Body of pancreas (tissue), 4 donors: ENCODE measurements at regions not wholly inside any gene's neighbourhood (a gene's known extent, or its start where the extent isn't known, plus 50 kb on each side); places are given as distances from the start of the nearest gene placed in this dataset.
A peak's percentile ranks its signal among the peaks of the same experiment; 100 is the strongest.

Source experiments
- ATAC-seq: fragments of 150-250 bp; one replicate; pipeline ENCODE4 v1.9.1; 2016
- DNase-seq, 4 donors: peaks; one replicate each; pipeline ENCODE4 v3.0.0-alpha.2; 2019
- H3K27ac ChIP-seq, 4 donors: fragments of 200-600 bp; sonication (generic); 1 replicate in 3 of 4; 2 replicates in 1 of 4; pipeline versions ENCODE4 v1.5.1 to v1.6.1; 2016 to 2019; ENCODE audit warnings: mild to moderate bottlenecking in 1 of 4, mixed read lengths in 1 of 4, moderate library complexity in 1 of 4
- H3K27me3 ChIP-seq, 2 donors: fragments of 200-600 bp; sonication (generic); one replicate each; pipeline ENCODE4 v1.6.0; 2016; ENCODE audit warnings: mild to moderate bottlenecking in 1 of 2
- H3K36me3 ChIP-seq, 2 donors: fragments of 200-600 bp; sonication (generic); replicated peaks in 1 of 2; 2 replicates each; pipeline ENCODE4 v1.5.1; 2016; ENCODE audit warnings: low read depth in 2 of 2; ENCODE audit not compliant: insufficient read depth in 1 of 2
- H3K4me1 ChIP-seq: fragments of 200-600 bp; sonication (generic); one replicate; pipeline ENCODE4 v1.6.0; 2016
- H3K4me3 ChIP-seq, 2 donors: fragments of 200-600 bp; sonication (generic); 1 replicate in 1 of 2; 2 replicates in 1 of 2; pipeline ENCODE4 v1.5.1; 2016 to 2019
- H3K9me3 ChIP-seq, 3 donors: fragments of 200-600 bp; sonication (generic); 1 replicate in 2 of 3; 2 replicates in 1 of 3; pipeline ENCODE4 v1.5.1; 2016
- POLR2A ChIP-seq, 3 donors: fragments of 450-650 bp; IDR thresholded peaks; one replicate each; pipeline ENCODE4 v1.6.1; 2016; ENCODE audit warnings: antibody characterized with exemption in 3 of 3, mild to moderate bottlenecking in 2 of 3
- WGBS, 2 donors: methylation state at CpG; one replicate each; pipeline ENCODE4 v1.1.5; 2017; 5-methylcytosine and 5-hydroxymethylcytosine counted together
- intact Hi-C: fragments of 100-400 bp; cut with DNase I; formaldehyde crosslinking; loops from one replicate; pipeline ENCODE4 v1.15.1; 2023
- TF ChIP-seq, protein P1 (sequence below), 7 experiments: fragments of 450-650 bp in 4 of 7; fragments of 200-600 bp in 3 of 7; sonication (generic) in 3 of 7; IDR thresholded peaks; one replicate each; pipeline ENCODE4 v1.5.1; 2016 to 2019; ENCODE audit warnings: antibody characterized with exemption in 7 of 7

DNA sequence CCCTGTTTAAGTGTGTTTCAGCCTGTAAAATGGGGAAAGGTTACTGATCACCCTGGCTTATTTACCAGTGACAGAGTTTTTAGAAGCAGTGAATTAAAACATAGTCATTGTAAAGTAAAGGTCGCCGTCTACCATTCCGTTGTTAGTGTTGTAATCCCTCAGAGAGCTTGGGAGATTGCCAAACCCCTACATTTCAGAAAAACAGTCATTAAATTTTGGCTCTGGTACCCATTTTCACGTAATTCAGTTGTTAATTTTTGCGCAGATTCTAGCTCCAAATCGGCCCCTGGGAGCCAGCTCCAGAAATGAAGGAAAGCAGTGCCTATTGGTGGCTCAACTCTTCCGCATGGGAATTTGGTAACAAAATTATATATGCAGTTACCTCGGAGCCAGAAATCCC lies 127.7 kb upstream of the AJAP1 start:
- no peaks in the 10 kb centered on the region for H3K36me3 ChIP-seq

DNA sequence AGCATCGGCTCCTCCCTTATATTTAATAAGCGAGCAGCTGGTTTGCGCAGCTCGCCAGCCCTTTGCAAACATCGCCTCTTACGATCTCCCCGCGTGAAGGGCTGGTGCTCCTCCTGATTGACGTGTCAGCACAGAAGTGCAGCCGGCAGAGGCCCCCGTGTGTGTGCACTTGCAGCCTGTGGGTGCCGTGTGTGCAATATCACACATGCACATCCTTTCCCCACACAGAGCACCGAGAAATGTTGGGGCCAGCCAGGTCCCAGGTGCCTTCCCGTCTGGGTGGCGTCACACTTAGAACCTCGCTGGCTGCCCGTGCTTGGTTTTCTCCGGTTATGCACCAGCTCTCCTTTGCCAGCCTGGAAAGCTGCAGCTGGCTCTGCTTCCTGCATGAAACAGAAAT lies 126.6 kb upstream of the AJAP1 start:
- DNase-seq (peak in 1 of 4 donors; percentile 16), ATAC-seq (no peak)
- H3K27me3 ChIP-seq, result no peaks in the 10 kb centered on the region
- intact Hi-C loops, result no loop called here
- 24 to 37% methylated on average over 12 to 18 of the region's 18 CpGs for WGBS, 2 donors
- TF ChIP-seq, protein P1, sequence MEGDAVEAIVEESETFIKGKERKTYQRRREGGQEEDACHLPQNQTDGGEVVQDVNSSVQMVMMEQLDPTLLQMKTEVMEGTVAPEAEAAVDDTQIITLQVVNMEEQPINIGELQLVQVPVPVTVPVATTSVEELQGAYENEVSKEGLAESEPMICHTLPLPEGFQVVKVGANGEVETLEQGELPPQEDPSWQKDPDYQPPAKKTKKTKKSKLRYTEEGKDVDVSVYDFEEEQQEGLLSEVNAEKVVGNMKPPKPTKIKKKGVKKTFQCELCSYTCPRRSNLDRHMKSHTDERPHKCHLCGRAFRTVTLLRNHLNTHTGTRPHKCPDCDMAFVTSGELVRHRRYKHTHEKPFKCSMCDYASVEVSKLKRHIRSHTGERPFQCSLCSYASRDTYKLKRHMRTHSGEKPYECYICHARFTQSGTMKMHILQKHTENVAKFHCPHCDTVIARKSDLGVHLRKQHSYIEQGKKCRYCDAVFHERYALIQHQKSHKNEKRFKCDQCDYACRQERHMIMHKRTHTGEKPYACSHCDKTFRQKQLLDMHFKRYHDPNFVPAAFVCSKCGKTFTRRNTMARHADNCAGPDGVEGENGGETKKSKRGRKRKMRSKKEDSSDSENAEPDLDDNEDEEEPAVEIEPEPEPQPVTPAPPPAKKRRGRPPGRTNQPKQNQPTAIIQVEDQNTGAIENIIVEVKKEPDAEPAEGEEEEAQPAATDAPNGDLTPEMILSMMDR (IDR thresholded peaks at IDR 0.05), result no peak
- TF ChIP-seq POLR2A (IDR thresholded peaks at IDR 0.05), result no peak
- no peaks in the 10 kb centered on the region for H3K9me3 ChIP-seq
- H3K36me3 ChIP-seq, result no peaks in the 10 kb centered on the region
- no peak overlapping the region for H3K4me3 ChIP-seq
- H3K4me1 ChIP-seq, result peaks cover 15% of the 10 kb centered on the region
- peak overlapping the region in 2 of 4 donors; percentile 1 to 16 for H3K27ac ChIP-seq

More for the DNA sequence above, 127.7 kb upstream of the AJAP1 start:
- intact Hi-C loops, result no loop called here
- DNase-seq (no peak), ATAC-seq (no peak)
- no peak overlapping the region for H3K27ac ChIP-seq
- TF ChIP-seq, protein P1 (IDR thresholded peaks at IDR 0.05), result no peak
- no peak for TF ChIP-seq POLR2A (IDR thresholded peaks at IDR 0.05)
- peaks cover 15% of the 10 kb centered on the region for H3K4me1 ChIP-seq
- H3K9me3 ChIP-seq, result no peaks in the 10 kb centered on the region
- H3K27me3 ChIP-seq, result no peaks in the 10 kb centered on the region
- WGBS, 2 donors, result 53 to 58% methylated on average over 8 of the region's 8 CpGs
- H3K4me3 ChIP-seq, result no peak overlapping the region

DNA sequence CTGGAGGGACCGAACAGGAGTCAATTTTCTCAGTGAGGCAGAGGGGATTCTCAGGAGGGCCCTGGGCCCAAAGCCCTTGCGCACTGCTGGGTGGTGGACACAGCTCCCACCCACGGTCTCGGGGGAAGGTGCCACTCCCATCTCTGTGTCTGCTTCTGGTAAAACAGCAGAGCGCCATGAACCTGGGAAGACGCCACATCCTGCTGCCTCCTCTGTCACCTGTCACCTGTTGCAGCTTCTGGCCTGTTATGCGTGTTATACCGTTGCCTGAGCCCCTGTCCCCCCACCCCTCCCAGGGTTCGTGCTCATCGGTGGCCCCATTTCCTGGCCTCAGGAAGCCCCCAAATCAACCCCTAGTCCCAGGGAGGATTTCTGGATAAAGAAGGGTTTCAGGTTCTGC lies 125.8 kb upstream of the AJAP1 start:
- ATAC-seq, result no peak
- WGBS, 2 donors, result 60 to 65% methylated on average over 7 to 10 of the region's 10 CpGs
- H3K36me3 ChIP-seq, result no peaks in the 10 kb centered on the region
- DNase-seq, result no peak
- H3K4me3 ChIP-seq, result no peak overlapping the region
- no peak overlapping the region for H3K27ac ChIP-seq
- no peaks in the 10 kb centered on the region for H3K9me3 ChIP-seq
- TF ChIP-seq, protein P1 (IDR thresholded peaks at IDR 0.05), result no peak
- no peak for TF ChIP-seq POLR2A (IDR thresholded peaks at IDR 0.05)
- H3K4me1 ChIP-seq, result peaks cover 15% of the 10 kb centered on the region
- H3K27me3 ChIP-seq, result no peaks in the 10 kb centered on the region
- intact Hi-C loops, result no loop called here

DNA sequence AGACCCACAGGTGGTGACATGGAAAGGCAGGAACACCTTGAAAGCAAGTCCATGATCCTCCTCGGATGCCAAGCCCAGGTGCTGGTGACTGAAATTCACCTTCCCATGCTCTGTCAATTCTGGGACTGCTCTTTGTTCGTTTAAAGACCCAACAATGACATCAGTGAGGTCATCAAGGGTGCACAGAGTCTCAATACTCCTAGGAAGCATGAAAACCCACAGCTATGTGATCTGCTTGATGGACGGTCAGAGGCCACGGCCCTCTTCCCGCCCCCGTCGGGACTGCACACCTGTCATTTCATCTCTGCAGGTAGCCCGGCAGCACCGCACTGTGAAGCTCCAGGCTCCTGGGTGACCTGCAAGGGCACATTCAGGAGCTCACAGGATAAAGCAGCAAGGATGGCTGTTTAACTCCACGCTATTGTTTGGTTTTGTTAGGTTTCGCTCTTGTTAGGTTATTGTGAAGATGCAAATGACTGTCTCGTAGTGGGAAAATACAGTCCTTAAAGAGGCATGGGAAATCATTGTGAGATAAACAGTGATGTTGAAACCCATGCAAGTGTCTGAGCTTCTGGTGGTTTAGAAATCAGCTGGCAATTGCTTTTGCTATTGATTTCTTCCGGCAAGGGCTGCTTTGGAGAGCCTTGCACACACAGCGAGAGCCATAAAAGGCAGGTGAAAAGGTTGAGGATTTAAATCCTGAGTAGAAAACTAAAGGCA lies 124.8 kb upstream of the AJAP1 start:
- intact Hi-C loops, result no loop called here
- Histone ChIP-seq H3K27me3 (no peaks in the 10 kb centered on the region), H3K4me1 (peaks cover 15% of the 10 kb centered on the region), H3K36me3 (no peaks in the 10 kb centered on the region), H3K4me3 (no peak overlapping the region), H3K27ac (peak overlapping the region in 1 of 4 donors; percentile 44), H3K9me3 (no peaks in the 10 kb centered on the region)
- DNase-seq (no peak), ATAC-seq (no peak)
- WGBS, 2 donors, result 12 to 13% methylated on average over 13 to 14 of the region's 14 CpGs
- TF ChIP-seq, protein P1 (IDR thresholded peaks at IDR 0.05), result no peak
- TF ChIP-seq POLR2A (IDR thresholded peaks at IDR 0.05), result no peak
